Transverse colon (tissue), 4 donors: ENCODE measurements at regions not wholly inside any gene's neighbourhood (a gene's known extent, or its start where the extent isn't known, plus 50 kb on each side); places are given as distances from the start of the nearest gene placed in this dataset.

Experiments used
- DNase-seq: peaks from one replicate; pipeline ENCODE4 v3.0.0-alpha.2; 2019
- H3K27ac ChIP-seq, 4 donors: fragments of 200-600 bp; sonication (generic); 2 replicates each; pipeline ENCODE4 v1.5.1; 2016 to 2018; ENCODE audit warnings: inconsistent platforms in 4 of 4
- H3K27me3 ChIP-seq: fragments of 200-600 bp; sonication (generic); 2 replicates; pipeline ENCODE4 v1.5.1; 2017; ENCODE audit warnings: inconsistent platforms
- H3K36me3 ChIP-seq, 4 donors: fragments of 200-600 bp; sonication (generic); 2 replicates each; pipeline ENCODE4 v1.5.1; 2017 to 2019; ENCODE audit warnings: inconsistent platforms in 4 of 4
- H3K4me1 ChIP-seq, 4 donors: fragments of 200-600 bp; sonication (generic); 2 replicates each; pipeline ENCODE4 v1.5.1; 2017 to 2020; ENCODE audit warnings: inconsistent platforms in 4 of 4
- H3K4me3 ChIP-seq, 4 donors: fragments of 200-600 bp; sonication (generic); 1 replicate in 1 of 4; 2 replicates in 3 of 4; pipeline versions ENCODE4 v1.5.1 to v1.6.1; 2017 to 2019; ENCODE audit warnings: inconsistent platforms in 4 of 4
- H3K9me3 ChIP-seq, 2 donors: fragments of 200-600 bp; sonication (generic); 2 replicates each; pipeline ENCODE4 v1.5.1; 2017 to 2019; ENCODE audit warnings: inconsistent platforms in 2 of 2
- CTCF ChIP-seq, 5 experiments: fragments of 200-600 bp in 3 of 5; fragments of 450-650 bp in 2 of 5; sonication (generic) in 3 of 5; IDR thresholded peaks; 1 replicate in 2 of 5; 2 replicates in 3 of 5; pipeline ENCODE4 v1.5.1; 2016 to 2017; ENCODE audit warnings: antibody characterized with exemption in 5 of 5, inconsistent platforms in 3 of 5, mild to moderate bottlenecking in 2 of 5, moderate library complexity in 1 of 5
- EP300 ChIP-seq: sonication (generic); formaldehyde crosslinking; IDR thresholded peaks from one replicate; pipeline ENCODE4 v1.6.1; 2017; ENCODE audit warnings: antibody characterized with exemption, low read depth
- POLR2A ChIP-seq: fragments of 450-650 bp; IDR thresholded peaks from one replicate; pipeline ENCODE4 v1.6.1; 2016; ENCODE audit warnings: antibody characterized with exemption, mild to moderate bottlenecking, moderate library complexity
- POLR2AphosphoS5 ChIP-seq, 3 donors: sonication (generic); formaldehyde crosslinking; IDR thresholded peaks; one replicate each; pipeline ENCODE4 v1.6.1; 2016; ENCODE audit warnings: antibody characterized with exemption in 3 of 3
- WGBS, 2 donors: methylation state at CpG; one replicate each; pipeline ENCODE4 v1.1.5; 2018; ENCODE audit warnings: low coverage in 1 of 2; 5-methylcytosine and 5-hydroxymethylcytosine counted together
- in situ Hi-C, 4 donors: fragments of 200-750 bp; cut with MboI; loops; one replicate each; pipeline versions ENCODE4 v1.15.0 to v1.15.1; 2017; ENCODE audit warnings: low sequenced_read_pairs in 3 of 4, low pct_ligation_motif_present in 1 of 4, low pct_unique_long_range_greater_than_20kb in 1 of 4
- intact Hi-C: fragments of 100-400 bp; cut with DNase I; formaldehyde crosslinking; loops from one replicate; pipeline ENCODE4 v1.15.1; 2023; ENCODE audit warnings: low total_unique reads

GRCh38 chr13:59537500-59537899 lies 626.2 kb downstream of the DIAPH3 start:
- no peak overlapping the region for H3K4me3 ChIP-seq
- 87% methylated on average over 3 of the region's 3 CpGs; no CpG with 5 or more reads in 1 of the 2 donors for WGBS, 2 donors
- H3K4me1 ChIP-seq = no peaks in the 10 kb centered on the region
- no peak overlapping the region for H3K27ac ChIP-seq
- no peaks in the 10 kb centered on the region for H3K36me3 ChIP-seq
- intact Hi-C loops = no loop called here
- TF ChIP-seq CTCF (IDR thresholded peaks at IDR 0.05) = no peak
- no peak for TF ChIP-seq EP300
- no peak for TF ChIP-seq POLR2A
- no peak for TF ChIP-seq POLR2AphosphoS5 (IDR thresholded peaks at IDR 0.05)
- in situ Hi-C loops = no loop called here
- DNase-seq = no peak
- no peaks in the 10 kb centered on the region for H3K27me3 ChIP-seq
- H3K9me3 ChIP-seq = no peaks in the 10 kb centered on the region

GRCh38 chr13:59538512-59538911 lies 625.2 kb downstream of the DIAPH3 start:
- intact Hi-C loops (no loop called here), in situ Hi-C loops (no loop called here)
- WGBS, 2 donors = 42 to 71% methylated on average over 1 to 3 of the region's 3 CpGs
- Histone ChIP-seq H3K27me3 (no peaks in the 10 kb centered on the region), H3K4me1 (no peaks in the 10 kb centered on the region), H3K36me3 (no peaks in the 10 kb centered on the region), H3K9me3 (no peaks in the 10 kb centered on the region), H3K27ac (no peak overlapping the region), H3K4me3 (no peak overlapping the region)
- DNase-seq = no peak
- TF ChIP-seq EP300 = no peak
- no peak for TF ChIP-seq POLR2A

- TF ChIP-seq POLR2A = no peak
- TF ChIP-seq POLR2AphosphoS5 (IDR thresholded peaks at IDR 0.05) = no peak
- no peak for TF ChIP-seq CTCF (IDR thresholded peaks at IDR 0.05)
- TF ChIP-seq EP300 = no peak
- no peaks in the 10 kb centered on the region for H3K9me3 ChIP-seq
- in situ Hi-C loops = no loop called here
- H3K4me3 ChIP-seq = no peak overlapping the region
- intact Hi-C loops = no loop called here
- DNase-seq = no peak
- no peak overlapping the region for H3K27ac ChIP-seq
- H3K4me1 ChIP-seq = no peaks in the 10 kb centered on the region
- no peaks in the 10 kb centered on the region for H3K27me3 ChIP-seq
- H3K36me3 ChIP-seq = no peaks in the 10 kb centered on the region
Measured at GRCh38 chr13:59542303-59542702, 621.4 kb downstream of the DIAPH3 start.

- H3K27me3 ChIP-seq = no peaks in the 10 kb centered on the region
- intact Hi-C loops = no loop called here
Measured at GRCh38 chr13:59543418-59543817, 620.3 kb downstream of the DIAPH3 start.

More at GRCh38 chr13:59543418-59543817, 620.3 kb downstream of the DIAPH3 start:
- Histone ChIP-seq H3K36me3 (no peaks in the 10 kb centered on the region), H3K27ac (no peak overlapping the region), H3K4me1 (no peaks in the 10 kb centered on the region), H3K9me3 (no peaks in the 10 kb centered on the region), H3K4me3 (no peak overlapping the region)
- TF ChIP-seq POLR2A (no peak), POLR2AphosphoS5 (IDR thresholded peaks at IDR 0.05) (no peak), EP300 (no peak), CTCF (IDR thresholded peaks at IDR 0.05) (no peak)
- DNase-seq = no peak
- 75 to 94% methylated on average over 1 of the region's 1 CpG for WGBS, 2 donors
- in situ Hi-C loops = no loop called here
